ENCODE measurements at regions not wholly inside any gene's neighbourhood (a gene's known extent, or its start where the extent isn't known, plus 50 kb on each side); places are given as distances from the start of the nearest gene placed in this dataset.

DNA sequence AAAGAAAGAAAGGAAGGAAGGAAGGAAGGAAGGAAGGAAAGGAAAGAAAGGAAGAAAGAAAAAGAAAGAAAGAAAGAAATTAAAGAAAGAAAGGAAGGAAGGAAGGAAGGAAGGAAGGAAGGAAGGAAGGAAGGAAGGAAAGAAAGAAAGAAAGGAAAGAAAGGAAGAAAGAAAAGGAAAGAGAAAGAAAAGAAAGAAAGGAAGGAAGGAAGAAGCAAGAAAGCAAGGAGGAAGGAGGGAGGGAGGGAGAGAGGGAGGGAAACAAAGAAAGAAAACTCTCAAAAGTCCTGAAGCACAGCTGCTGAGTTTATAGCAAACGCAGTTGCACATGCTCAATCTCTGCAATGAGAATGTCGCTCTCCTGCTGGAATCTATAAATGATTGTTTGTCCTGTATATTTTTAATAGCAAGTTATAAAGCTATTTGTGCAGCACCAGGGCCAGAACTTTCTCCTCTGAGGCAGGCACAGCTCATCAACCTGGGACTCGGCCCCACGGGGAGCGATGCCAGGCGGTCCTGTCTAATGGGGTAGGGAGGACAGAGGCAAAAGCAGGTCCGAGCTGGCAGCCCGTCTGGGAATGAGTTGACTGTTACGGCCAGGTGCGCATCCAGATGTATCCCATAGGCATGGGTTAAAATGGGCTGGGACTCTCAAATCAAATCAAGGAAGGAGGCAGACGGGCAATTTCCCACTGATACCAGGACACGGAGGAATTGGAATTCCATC lies 118.0 kb upstream of the PFKP start:
- DNase-seq: no peak

DNA sequence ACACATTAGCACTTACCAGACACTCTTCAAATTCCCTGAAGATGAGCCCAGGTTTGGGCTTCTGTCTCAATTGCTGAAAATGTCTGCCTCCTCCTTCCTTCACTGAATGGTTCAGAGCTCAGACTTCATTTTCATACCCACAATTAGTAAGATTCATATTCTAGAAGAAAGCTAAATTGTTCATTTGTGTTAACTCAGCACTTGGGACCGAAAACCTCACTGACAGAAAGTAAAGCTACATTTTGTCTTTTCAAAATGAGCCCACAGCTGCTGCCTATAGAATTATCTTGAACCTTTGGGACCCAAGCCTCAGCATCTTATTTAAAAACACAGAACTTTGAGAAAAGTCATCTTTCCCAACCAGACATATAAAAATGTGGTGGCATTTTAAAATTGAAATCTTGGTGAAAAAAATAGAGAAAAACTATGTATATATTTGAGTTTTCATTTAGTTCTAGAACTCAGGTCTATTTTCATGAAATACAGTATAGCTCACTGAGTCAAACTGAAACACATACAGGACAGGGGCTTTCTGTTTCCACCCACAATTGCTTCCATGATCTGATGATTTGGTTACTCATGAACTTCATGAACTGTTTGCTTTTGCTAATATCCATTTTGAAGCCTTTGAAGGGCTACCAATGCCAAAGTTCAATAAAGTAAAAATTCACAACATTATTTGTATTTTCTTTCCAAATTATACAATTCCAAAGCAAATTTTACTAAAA lies 119.1 kb upstream of the PFKP start:
- DNase-seq: no peak

DNA sequence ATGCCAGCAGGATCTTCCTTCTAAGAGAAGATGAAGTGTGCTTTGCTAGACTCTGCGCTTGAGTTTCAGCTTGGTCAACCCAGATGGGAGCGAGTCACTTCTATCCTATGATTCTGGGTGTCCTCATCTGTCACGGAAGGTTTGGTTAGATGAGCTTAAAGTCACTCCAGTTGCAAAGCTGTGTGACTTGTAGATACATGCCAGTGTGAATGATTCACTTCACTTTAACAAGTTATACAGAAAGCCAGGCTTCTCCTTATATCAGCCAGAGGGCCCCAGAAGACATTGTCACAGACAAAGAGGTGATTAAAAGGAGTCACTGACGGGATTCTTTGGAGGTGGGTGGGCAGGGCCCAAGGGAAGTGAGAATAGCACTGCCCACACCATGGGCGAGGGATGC lies 122.6 kb upstream of the PFKP start:
- no peak for DNase-seq

DNA sequence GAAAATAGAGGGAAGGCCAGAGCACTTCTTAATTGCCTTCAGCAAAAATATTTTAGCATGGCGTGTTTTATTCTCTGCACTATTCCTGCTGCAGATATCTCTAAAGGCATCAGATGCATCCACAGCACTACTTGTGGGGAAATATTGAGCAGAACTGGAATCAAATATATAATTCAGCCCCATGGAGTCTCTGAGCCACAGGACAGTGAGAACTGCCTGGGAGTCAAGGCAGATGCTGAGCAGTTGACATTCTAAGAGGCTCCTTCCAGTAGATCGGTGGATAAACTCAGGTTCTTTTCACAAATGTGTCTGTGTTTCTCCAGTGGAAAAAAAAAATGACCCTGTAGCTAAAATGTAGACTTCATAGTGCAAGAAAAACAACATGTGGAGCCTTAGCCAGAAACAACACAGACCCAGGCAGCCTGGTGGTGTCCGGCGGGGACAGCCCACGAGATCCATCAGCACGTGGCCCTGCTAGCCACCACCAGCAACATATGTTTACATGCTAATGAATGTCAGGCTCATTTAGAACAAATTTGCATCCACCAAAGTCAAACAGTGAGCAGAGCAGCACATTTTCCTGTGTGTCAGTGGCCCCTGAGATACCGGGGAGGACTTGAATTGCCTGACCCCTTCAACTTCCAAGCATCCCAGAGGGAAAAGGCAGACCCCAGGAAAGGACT lies 123.3 kb upstream of the PFKP start:
- no peak for DNase-seq

DNA sequence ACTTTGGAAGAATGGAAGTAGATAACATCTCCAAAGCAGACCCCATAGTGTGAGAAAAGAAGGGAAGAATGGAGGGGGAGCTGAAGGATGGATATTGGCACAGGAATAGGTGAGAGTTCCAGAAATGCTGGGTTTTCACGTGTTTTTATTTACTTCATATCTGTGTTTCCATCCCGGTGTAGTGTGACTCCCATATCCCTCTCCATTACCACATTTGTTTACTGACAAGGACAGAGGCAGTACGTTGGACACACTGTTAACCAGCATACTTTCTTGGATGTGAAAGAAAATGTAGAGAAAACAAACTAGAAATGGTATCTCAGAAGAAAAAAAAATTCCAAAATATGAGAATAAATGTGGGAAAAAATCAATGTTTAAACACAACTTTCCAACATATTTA lies 124.4 kb upstream of the PFKP start:
- no peak for DNase-seq

DNA sequence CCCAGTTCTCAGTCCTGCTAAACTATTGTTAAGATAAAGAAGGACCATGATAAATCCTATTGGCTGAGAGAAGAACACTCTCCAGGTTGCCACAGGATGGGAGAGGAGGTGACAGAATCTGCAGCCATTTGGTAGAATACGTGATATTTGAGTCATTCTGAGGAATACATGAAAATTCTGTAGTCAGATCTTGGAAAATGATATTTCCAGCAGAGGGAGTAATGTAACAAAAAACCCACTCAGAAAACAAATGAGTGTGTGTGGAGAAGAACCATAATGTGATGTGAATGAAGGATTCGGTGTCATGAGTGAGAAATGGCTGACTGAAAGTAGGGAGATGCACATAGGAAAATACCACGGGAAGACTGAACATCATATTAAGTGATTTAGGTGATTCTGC lies 128.5 kb upstream of the PFKP start:
- DNase-seq: no peak

DNA sequence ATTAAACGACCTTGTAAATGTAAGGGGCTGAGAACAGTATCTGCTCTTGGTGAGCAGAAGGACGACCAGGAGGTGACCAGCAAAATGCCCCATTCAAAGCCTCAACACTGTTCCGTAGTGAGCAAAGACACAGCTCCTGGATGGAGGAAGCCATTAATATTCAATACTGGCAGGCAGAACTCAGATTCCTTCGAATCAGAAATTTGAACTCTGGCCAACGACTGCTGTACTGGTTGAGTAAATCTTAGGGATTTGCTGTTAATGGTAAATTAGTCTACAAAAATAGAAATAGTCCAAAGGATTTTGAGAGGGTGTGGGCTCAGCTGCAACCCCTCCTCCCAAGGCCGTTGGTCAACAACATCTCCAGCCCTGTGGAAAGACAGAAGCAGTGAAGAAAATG lies 130.5 kb upstream of the PFKP start:
- DNase-seq: no peak

DNA sequence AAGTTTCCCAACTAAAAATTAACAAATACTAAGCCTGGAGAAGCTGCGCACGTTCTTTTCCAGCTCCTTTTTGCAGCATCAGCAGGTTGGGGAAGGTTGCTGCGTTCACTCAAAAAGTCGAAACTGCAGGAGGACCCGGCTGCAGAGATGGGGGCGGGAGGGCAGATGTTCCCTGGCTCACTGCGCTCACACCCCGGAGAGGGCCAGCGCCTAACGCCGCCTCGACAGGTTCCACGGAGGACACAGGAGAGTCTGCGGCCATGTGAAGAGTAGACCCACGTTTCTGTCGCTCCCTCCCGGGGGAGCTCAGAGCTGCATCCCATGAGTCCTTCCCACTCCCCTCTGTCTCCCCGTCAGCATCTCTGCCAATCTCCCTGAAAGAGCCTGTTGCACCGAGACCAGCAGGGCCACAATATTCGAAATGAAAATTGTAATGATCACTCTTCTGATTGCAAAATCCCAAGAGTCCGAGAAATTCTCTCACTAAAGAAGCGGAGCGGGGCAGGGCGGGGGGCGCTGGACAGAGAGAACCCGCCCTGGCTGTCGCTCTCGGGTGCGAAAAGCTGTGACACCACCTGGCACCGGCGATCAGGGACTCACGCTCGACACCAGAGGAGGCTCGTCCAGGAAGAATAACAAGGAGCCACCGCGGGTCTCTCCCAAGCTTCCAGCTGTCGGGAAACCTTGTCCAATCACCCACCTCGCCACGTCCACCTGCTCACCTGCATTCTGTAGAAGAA lies 131.5 kb upstream of the PFKP start:
- DNase-seq: no peak

DNA sequence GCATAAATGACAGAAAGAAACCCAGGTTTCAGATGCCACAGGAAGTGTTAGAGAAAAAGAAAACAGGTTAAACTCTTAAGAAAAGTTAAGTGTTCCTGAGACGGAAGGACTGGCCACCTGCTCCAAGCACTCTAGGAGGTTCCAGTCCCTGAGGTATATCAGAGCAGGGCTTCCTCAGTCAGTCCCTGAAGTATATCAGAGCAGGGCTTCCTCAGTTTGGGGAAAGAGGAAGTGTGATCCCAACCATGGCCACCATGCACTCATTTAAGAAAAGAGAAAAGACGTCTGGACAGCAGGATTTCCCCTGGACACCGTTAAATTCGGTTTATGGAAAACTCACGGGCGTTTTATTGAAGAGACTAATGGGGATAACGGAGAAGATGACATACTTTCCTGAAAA lies 133.4 kb upstream of the PFKP start:
- no peak for DNase-seq

DNA sequence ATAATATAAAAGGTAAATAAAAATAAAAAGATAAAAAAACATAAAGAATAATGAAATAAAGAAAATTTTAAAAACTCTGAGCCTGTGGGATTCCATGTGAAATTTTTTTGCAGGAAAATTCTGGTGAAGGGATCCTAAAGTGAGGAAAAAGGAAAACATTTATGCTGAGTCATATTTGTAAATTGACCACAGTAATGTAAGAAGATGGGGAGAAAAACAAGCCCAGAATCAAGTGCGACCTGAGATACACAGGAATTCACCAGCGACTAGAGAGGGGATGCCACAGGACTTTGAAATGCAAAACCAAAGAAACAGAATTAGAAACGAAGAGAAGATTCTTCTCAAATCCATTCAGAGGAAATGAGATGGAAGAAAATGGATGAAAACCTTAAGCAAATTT lies 133.8 kb upstream of the PFKP start:
- DNase-seq: no peak

DNA sequence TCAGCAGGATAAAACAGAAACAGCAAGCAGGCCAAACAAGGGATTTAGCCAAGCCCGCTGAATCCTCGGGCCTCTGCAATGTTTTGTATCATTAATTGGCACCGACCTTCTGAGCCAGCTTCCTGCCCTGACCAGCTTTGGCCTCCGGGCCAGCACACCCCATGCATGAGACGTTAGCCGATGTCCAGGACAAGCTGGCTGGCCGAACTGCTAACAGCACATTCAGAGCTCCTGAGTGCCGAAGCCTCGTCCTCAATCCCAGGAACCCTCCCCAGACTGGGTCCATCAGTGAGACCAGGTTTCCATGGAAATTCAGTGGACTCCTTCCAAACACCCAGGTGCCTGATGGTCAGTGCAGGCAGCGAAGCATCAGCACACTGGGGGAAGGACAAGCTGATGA lies 134.3 kb upstream of the PFKP start:
- no peak for DNase-seq

DNA sequence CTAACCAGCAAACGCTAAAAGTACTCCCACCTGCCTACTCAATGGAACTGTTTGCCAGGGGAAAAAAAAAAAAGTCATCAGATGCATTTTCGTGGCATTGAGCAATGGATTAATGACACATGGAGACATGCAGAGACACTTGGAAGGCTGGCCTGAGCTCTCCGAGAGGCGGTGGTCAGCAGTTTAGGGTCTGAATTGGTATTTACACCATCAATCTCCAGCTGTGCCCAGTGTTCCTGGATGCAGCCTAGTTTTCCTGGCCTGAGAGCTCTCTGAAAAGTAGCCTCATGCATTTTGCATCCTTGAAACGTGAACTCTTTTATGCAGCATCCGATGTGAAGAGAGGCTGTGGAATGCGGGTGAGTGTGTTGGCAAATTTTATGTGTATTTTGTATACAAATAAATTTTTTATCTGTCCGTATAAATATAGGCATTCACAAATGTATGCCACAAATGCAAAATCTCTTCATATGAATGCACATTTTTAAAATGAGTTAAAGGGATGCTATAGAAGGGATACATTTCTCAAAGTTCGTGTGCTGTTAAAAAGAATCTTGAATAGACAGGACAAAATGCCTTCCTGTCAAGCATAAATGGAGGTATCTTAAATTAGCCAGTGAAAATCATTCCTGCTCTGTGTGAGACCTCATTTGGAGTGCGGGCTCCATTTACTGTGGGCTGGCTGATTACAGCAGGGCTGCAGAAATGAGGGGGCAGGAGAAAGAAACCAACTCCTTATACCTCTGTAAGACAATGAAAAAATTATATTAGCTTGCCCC lies 137.7 kb upstream of the PFKP start:
- no peak for DNase-seq

DNA sequence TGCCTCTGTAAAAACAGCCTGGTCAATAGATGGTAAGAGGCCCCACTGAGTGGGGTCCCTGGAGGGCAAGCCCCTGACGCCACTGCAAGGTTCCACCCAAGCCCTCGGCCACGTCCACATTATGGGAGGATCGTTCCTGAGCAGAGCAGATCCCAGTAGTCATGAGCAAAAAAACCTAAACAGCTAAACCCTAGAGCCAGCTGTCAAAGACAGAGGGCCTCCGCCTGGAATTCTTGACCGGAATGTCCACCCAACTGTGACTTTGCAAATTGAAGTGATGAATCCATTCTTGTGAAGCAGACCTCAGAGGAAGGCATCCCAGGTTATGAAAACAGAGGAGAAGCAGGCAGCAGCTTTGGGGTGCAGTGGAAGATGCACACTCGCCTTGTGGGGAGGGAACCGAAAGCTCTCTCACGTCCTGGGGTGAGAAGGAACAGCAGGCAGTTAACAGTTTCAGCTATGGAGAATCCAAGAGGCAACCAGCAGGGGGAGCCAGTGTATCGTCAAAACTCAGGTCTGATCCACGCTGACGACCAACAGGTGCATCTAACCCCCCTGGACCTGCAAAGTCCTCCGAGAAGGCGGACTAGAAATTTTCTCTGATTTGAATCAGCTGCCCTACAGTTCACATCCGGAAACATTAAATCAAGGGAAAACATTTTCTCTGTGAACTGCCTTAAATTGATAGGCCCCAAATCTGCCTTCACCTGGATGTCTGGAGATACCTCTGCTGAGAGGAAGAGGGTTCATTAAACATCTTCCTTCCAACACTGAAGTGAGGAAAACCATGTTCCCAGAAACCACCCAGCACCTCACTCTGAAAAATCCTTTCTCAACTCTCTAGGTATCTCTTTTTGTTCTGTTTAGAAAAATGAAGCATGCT lies 139.1 kb upstream of the PFKP start:
- no peak for DNase-seq

DNA sequence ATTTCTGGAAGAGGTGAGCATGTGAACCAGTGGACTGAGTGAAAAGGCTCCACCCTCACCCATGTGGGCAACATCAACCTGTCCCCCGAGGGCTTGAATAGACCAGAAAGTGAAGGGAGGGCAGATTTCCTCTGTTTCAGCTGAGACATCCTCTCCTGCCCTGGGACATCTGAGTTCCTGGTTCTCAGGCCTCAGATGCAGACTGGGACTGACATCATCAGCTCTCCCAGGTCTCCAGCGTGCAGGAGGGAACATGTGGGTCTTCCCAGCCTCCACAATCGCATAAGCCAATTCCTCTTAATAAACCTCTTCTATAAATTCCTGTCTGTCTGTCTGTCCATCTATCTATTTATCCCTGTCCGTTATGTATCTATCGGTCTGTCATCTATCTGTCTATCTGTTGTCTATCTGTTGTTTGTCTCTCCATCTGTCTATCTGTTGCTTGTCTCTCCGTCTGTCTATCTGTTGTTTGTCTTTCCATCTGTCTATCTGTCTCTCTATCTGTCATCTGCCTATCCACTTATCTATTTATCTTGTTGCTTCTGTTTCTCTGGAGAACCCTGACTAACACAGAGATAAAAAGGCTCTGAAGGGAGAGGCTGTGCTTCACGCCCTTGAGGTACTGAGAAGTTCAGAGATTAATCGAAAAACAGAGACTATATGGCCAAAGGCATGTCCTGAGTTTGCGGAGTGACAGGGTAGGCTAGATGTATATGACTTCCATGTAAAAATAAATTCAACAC lies 140.3 kb upstream of the PFKP start:
- no peak for DNase-seq

DNA sequence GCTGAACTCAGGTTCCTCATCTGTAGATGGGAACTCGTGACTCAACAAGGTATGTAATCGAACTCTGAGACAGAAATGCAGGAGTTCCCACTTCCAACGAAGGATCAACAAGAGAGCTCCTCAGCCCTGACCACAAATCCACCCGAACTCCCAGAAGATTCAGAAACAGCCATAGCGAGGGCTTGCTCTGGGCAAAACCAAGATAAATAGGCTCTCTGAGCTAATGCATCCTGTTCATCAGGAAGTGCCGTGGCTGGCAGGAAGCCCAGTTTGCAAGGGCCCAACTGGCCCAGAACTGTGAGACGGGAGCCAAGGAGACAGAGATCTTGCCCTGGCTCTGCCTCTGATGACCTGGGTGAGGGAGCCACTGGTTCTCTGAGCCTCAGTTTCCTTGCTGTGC lies 141.7 kb upstream of the PFKP start:
- no peak for DNase-seq

DNA sequence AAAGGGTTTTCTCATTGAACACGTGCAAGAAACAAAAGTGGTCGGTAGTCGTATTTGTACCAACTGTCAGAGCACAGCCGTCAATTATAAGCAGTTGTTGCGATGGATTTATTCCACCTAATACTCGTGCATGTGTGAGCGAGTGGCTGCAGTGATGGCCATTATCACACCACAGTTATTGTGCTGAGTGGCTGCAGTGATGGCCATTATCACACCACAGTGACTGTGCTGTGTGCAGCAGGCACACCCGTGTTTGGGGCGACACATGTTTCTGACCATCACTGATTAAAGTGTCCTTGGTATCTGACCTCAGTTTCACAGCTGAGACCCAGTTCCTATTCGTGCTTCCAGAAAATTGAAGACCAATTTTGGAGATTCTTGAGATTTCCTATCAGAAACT lies 142.9 kb upstream of the PFKP start:
- DNase-seq: no peak

DNA sequence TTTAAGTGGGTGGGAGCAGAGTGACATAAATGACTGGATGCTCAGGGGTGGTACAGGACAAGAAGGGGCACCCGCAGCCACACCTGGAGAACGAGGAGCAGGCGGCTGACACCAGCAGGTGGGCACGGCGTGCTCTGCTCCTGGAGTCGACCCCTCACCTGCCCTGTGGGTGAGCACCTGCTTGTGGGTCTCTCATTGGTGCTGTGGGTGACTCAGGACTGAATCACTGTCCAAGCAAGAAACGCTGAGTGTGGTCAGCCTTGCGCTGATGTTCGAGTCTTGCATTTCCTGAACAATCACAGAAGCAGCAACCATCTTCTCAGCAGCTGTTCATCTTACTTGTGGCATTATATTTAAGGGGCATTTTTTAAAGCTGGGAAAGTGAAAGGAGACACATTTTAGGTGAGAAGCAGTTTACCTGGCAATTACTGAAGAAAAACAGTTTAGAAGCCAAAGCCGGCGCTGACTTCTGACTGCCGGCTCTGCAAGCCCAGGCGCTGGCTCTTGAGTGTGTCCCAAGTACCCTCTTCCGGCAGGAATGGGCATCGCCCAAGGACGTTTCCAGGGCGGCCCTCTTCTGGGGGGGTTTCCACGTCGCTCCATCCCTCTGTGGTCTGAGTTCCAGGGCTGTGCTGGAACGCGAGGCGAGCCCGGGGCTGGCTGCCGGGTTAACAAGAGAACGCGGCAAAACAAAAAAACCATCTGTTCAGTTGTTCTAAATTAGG lies 145.2 kb upstream of the PFKP start:
- DNase-seq: no peak

DNA sequence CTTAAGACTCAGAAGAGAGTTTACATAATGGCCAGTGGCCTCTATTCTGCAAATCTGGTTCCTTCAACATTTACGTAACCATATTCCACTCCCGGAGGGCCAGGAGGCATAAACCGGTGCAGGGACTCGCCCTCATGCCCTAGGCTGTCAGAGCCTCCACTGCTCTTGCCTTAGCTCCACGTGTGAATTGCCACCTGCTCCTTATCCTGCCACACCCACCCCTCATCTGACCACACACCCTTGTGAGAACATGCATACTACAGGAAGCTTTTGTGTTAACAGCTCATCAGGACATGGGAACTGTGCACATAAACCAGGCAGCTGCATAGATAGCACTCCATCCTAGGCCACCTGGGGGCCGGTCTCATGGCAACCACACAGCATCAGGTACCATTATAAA lies 146.7 kb upstream of the PFKP start:
- no peak for DNase-seq

DNA sequence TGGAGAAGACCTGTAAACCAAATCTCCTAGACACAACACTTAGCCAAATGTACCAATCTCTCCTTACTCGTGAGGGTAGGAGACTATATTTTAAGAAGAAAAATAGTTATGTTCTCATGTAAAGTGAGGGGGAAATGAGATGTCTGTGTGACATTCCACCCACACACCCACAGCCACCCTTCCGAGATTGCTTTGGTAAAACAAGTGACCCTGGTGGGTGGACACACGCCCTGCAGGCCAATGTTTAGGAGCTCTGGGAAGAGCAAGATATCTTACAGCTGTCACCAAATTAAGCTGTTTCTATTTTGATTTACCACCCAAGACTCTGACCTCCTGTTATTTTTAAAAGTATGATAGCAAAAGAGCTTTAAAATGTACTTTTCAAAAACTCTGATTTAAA lies 147.2 kb upstream of the PFKP start:
- DNase-seq: no peak

DNA sequence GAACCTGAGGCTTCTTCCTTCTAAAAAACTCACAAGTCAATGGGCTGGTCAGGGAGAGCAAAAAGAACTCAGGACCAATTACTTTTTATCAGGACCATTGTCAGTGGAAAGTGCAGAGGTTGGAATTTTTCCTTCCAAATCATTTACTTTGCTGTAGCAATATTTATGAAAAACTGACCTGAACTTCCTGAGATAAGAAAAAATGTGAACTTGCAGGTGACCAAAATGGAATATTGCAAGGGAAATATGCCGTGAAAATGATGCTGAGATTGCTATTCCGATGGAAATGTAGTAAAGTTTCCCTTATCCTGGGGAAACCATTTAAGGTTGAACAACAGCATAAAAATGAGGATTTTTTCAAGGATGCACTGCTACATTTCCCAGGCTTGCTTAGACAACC lies 148.3 kb upstream of the PFKP start:
- no peak for DNase-seq
